Heart left ventricle (tissue), 16 donors: ENCODE measurements at regions not wholly inside any gene's neighbourhood (a gene's known extent, or its start where the extent isn't known, plus 50 kb on each side); places are given as distances from the start of the nearest gene placed in this dataset.

Experiments
- ATAC-seq, 4 donors: fragments of 200-7000 bp; cut with Tn5 transposase; one replicate each; pipeline ENCODE4 v1.9.1; 2020 to 2022; ENCODE audit warnings: moderate library complexity in 4 of 4, mild to moderate bottlenecking in 3 of 4, moderate number of reproducible peaks in 1 of 4
- DNase-seq, 5 donors: peaks; one replicate each; pipeline ENCODE4 v3.0.0-alpha.2; 2020
- H3K27ac ChIP-seq, 12 donors: fragments of 200-600 bp; sonication (generic) in 4 of 12; one replicate each; pipeline versions ENCODE4 v1.5.0 to v1.8.0; 2016 to 2022; ENCODE audit warnings: mild to moderate bottlenecking in 2 of 12
- H3K27me3 ChIP-seq, 9 donors: fragments of 200-600 bp; sonication (generic) in 2 of 9; one replicate each; pipeline versions ENCODE4 v1.5.1 to v1.8.0; 2016 to 2022; ENCODE audit warnings: mild to moderate bottlenecking in 3 of 9
- H3K36me3 ChIP-seq, 9 donors: fragments of 200-600 bp; sonication (generic) in 2 of 9; one replicate each; pipeline versions ENCODE4 v1.5.0 to v1.8.0; 2018 to 2022; ENCODE audit warnings: mild to moderate bottlenecking in 2 of 9
- H3K4me1 ChIP-seq, 12 donors: fragments of 200-600 bp; sonication (generic) in 4 of 12; one replicate each; pipeline versions ENCODE4 v1.5.0 to v1.8.0; 2016 to 2022; ENCODE audit warnings: mild to moderate bottlenecking in 3 of 12
- H3K4me3 ChIP-seq, 12 donors: fragments of 200-600 bp; sonication (generic) in 4 of 12; one replicate each; pipeline versions ENCODE4 v1.5.0 to v1.8.0; 2017 to 2022; ENCODE audit warnings: mild to moderate bottlenecking in 9 of 12, moderate library complexity in 4 of 12
- H3K9me3 ChIP-seq, 12 donors: fragments of 200-600 bp; sonication (generic) in 4 of 12; one replicate each; pipeline versions ENCODE4 v1.5.0 to v1.8.0; 2016 to 2022; ENCODE audit warnings: mild to moderate bottlenecking in 1 of 12
- CTCF ChIP-seq, 12 donors: fragments of 200-600 bp; sonication (generic) in 4 of 12; IDR thresholded peaks; one replicate each; pipeline versions ENCODE4 v1.5.0 to v1.8.0; 2018 to 2022; ENCODE audit warnings: antibody characterized with exemption in 12 of 12, mild to moderate bottlenecking in 5 of 12
- POLR2A ChIP-seq, 2 donors: fragments of 450-650 bp; IDR thresholded peaks; one replicate each; pipeline ENCODE4 v1.6.1; 2017; ENCODE audit warnings: antibody characterized with exemption in 2 of 2, mild to moderate bottlenecking in 2 of 2, moderate library complexity in 2 of 2
- WGBS, 4 donors: extraction: QIAGEN DNeasy Blood & Tissue Kit in 2 of 4; methylation state at CpG; one replicate each; pipeline versions ENCODE4 v1.1.5 to v1.1.7; 2013 to 2018; 5-methylcytosine and 5-hydroxymethylcytosine counted together
- intact Hi-C, 10 donors: fragments of 100-400 bp; cut with DNase I; formaldehyde crosslinking; loops; one replicate each; pipeline versions ENCODE4 v1.11.1 to v1.14.2; 2022
- donor health status: ischemic (EF 13 %, LVEDD 7.1; RV severe dilation, severe dysfunction).
- donor health status: healthy with polysubstance abuse.
- donor health status: DM: no; HTN: yes; CAD: no.
- donor health status: DM: no; HTN: no; CAD: no.
- donor health status: ischemic (EF 25% LVEDD 6.9; RV normal size, moderate dysfunction).
- donor health status: ischemic (EF 25% LVEDD 5.7; RV mildly dilated, moderate dysfunction).
- donor health status: healthy.
- donor health status: DM: yes; HTN: yes; CAD: no.
- donor health status: ischemic (EF 35%, LVEDD 5.7; RV mildly dilated, moderate dysfunction).
- donor health status: nonischemic (EF 11% LVEDD 7.7; RV severe dilation, severe dysfunction).
- donor health status: DM: yes; HTN: yes; CAD: no.
- donor health status: PGD.
- donor health status: ischemic (EF 29% LVEDD 5.4; RV normal size, mild dysfunction).
- donor health status: nonischemic (EF 23%, LVEDD 6.1; RV moderate dilation, normal function).

- H3K27me3 ChIP-seq = no peaks in the 10 kb centered on the region
- no peaks in the 10 kb centered on the region for H3K36me3 ChIP-seq
- DNase-seq = no peak
- H3K27ac ChIP-seq = no peak overlapping the region
- WGBS, 4 donors = 77 to 89% (median 84%) methylated on average over 7 of the region's 7 CpGs
- peaks cover 0 to 8% (median 0%) of the 10 kb centered on the region in 12 donors for H3K4me1 ChIP-seq
- H3K4me3 ChIP-seq = no peak overlapping the region
- H3K9me3 ChIP-seq = peaks cover 0 to 4% (median 0%) of the 10 kb centered on the region in 12 donors
- TF ChIP-seq POLR2A (IDR thresholded peaks at IDR 0.05) (no peak), CTCF (IDR thresholded peaks at IDR 0.05) (no peak)
- intact Hi-C loops = no loop called here
- ATAC-seq = no peak
Observed at GRCh38 chr21:27157097-27157496, 190.2 kb upstream of the ADAMTS5 start.

GRCh38 chr21:27156666-27157065, 189.8 kb upstream of the ADAMTS5 start:
- TF ChIP-seq POLR2A (IDR thresholded peaks at IDR 0.05) (no peak), CTCF (IDR thresholded peaks at IDR 0.05) (no peak)
- Histone ChIP-seq H3K4me1 (peaks cover 0 to 8% (median 0%) of the 10 kb centered on the region in 12 donors), H3K27me3 (no peaks in the 10 kb centered on the region), H3K9me3 (peaks cover 0 to 4% (median 0%) of the 10 kb centered on the region in 12 donors), H3K4me3 (no peak overlapping the region), H3K36me3 (no peaks in the 10 kb centered on the region), H3K27ac (no peak overlapping the region)
- WGBS, 4 donors = 89 to 100% (median 95%) methylated on average over 1 of the region's 1 CpG
- intact Hi-C loops = no loop called here
- DNase-seq (no peak), ATAC-seq (no peak)

- no peak for ATAC-seq
- no peak for DNase-seq
- H3K27me3 ChIP-seq = no peaks in the 10 kb centered on the region
- TF ChIP-seq CTCF (IDR thresholded peaks at IDR 0.05) (no peak), POLR2A (IDR thresholded peaks at IDR 0.05) (no peak)
- H3K36me3 ChIP-seq = no peaks in the 10 kb centered on the region
- WGBS, 4 donors = 78 to 98% (median 87%) methylated on average over 1 of the region's 1 CpG
- H3K4me3 ChIP-seq = no peak overlapping the region
- intact Hi-C loops = no loop called here
- H3K9me3 ChIP-seq = peaks cover 0 to 4% (median 0%) of the 10 kb centered on the region in 12 donors
- H3K4me1 ChIP-seq = peaks cover 0 to 8% (median 0%) of the 10 kb centered on the region in 12 donors
- H3K27ac ChIP-seq = peak overlapping the region in 1 of 12 donors; percentile 53
Observed at GRCh38 chr21:27155130-27155500, 188.2 kb upstream of the ADAMTS5 start.

DNA sequence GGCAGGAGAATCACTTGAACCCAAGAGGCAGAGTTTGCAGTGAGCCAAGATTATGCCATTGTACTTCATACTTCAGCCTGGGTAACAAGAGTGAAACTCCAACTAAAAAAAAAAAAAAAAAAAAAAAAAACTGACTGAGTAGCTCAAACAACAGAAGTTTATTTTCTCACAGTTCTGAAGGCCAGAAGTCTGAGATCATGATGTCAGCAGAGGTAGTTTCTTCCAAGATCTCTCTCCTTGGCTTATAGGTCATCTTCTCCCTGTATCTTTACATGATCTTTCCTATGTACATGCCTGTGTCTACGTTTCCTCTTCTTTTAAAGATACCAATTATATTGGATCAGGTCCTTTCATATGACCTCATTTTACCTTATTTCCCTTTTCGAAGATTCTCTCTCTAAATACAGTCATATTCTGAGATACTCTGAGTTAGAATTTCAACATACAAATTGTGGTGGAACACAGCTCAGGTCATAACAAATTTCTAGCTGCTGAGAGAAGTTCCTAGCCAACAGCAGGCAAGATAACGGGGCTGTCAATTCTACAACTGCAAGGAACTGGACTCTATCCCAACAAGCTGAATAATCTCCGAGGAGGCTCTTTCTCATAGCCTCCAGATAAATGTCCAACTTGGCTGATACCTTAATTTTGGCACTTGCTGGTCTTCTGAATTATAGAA, 187.7 kb upstream of the ADAMTS5 start:
- intact Hi-C loops = no loop called here
- peaks cover 0 to 4% (median 0%) of the 10 kb centered on the region in 12 donors for H3K9me3 ChIP-seq
- ATAC-seq (peak; percentile 62 to 89 (median 80)), DNase-seq (peak in 1 of 5 donors; percentile 23)
- no peak overlapping the region for H3K4me3 ChIP-seq
- peak overlapping the region in 4 of 12 donors; percentile 13 to 53 (median 43) for H3K27ac ChIP-seq
- no peaks in the 10 kb centered on the region for H3K27me3 ChIP-seq
- H3K4me1 ChIP-seq = peaks cover 0 to 8% (median 0%) of the 10 kb centered on the region in 12 donors
- 32 to 51% (median 44%) methylated on average over 4 of the region's 4 CpGs for WGBS, 4 donors
- no peaks in the 10 kb centered on the region for H3K36me3 ChIP-seq
- no peak for TF ChIP-seq POLR2A (IDR thresholded peaks at IDR 0.05)
- no peak for TF ChIP-seq CTCF (IDR thresholded peaks at IDR 0.05)
